ENCODE measurements at regions not wholly inside any gene's neighbourhood (a gene's known extent, or its start where the extent isn't known, plus 50 kb on each side); places are given as distances from the start of the nearest gene placed in this dataset.
"Not testable (repeated sequence)": the region's sequence is repeated elsewhere in the genome, so short reads cannot be mapped to it uniquely, and the experiment has no call there.

GRCh38 chr2:59174536-59175243 lies 933.6 kb upstream of the FANCL start:
- Histone ChIP-seq H3K36me3 (ENCODE audit: control insufficient read depth in 1 of 2, insufficient read depth in 2 of 2, low read length in 1 of 2) (no peaks in the 10 kb centered on the region), H3K9me3 (ENCODE audit: control insufficient read depth, low read length) (no peaks in the 10 kb centered on the region), H3K4me1 (ENCODE audit: control insufficient read depth in 1 of 2, insufficient read depth in 2 of 2, low read length in 2 of 2) (no peaks in the 10 kb centered on the region), H3K27ac (ENCODE audit: low read depth in 1 of 2, low read length in 2 of 2) (no peak overlapping the region), H3K4me3 (ENCODE audit: low read length in 2 of 2) (no peak overlapping the region), H3K27me3 (ENCODE audit: control insufficient read depth in 1 of 2, insufficient read depth in 2 of 2, low read length in 1 of 2) (peaks cover 0 to 4% of the 10 kb centered on the region in 2 donors)
- 90 to 91% methylated on average over 13 of the region's 13 CpGs for WGBS, 2 donors
- intact Hi-C loops (cut with DNase I), result no loop called here
- ATAC-seq (ENCODE audit: low FRiP score) (no peak), DNase-seq (no peak)

GRCh38 chr2:59173325-59173724 lies 932.2 kb upstream of the FANCL start:
- peaks cover 0 to 4% of the 10 kb centered on the region in 2 donors for H3K27me3 ChIP-seq (ENCODE audit: control insufficient read depth in 1 of 2, insufficient read depth in 2 of 2, low read length in 1 of 2)
- 94 to 96% methylated on average over 8 of the region's 8 CpGs for WGBS, 2 donors
- intact Hi-C loops (cut with DNase I), result no loop called here
- no peak overlapping the region for H3K27ac ChIP-seq (ENCODE audit: low read depth in 1 of 2, low read length in 2 of 2)
- H3K9me3 ChIP-seq (ENCODE audit: control insufficient read depth, low read length), result no peaks in the 10 kb centered on the region
- H3K4me3 ChIP-seq (ENCODE audit: low read length in 2 of 2), result no peak overlapping the region
- DNase-seq (no peak), ATAC-seq (ENCODE audit: low FRiP score) (no peak)
- H3K4me1 ChIP-seq (ENCODE audit: control insufficient read depth in 1 of 2, insufficient read depth in 2 of 2, low read length in 2 of 2), result no peaks in the 10 kb centered on the region
- no peaks in the 10 kb centered on the region for H3K36me3 ChIP-seq (ENCODE audit: control insufficient read depth in 1 of 2, insufficient read depth in 2 of 2, low read length in 1 of 2)

DNA sequence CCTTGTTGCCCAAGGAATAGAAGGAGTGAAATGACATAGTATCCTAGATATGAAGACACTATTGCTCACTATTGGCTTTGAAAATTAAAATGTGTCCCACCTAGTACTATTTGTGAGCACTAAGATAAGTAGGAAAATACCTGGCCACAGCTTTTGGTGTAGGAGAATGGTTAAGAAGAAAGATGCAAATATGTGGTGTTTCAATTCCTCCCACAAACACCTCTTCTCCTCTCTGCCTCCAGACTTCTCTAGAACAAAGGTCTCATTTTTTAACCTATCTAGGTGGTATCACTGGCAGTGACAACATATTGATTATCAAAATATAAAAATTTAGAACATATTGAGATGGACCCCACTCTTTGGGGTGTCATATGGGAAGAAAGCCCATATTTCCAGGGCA lies 929.9 kb upstream of the FANCL start:
- Histone ChIP-seq H3K4me3 (ENCODE audit: low read length in 2 of 2) (no peak overlapping the region), H3K36me3 (ENCODE audit: control insufficient read depth in 1 of 2, insufficient read depth in 2 of 2, low read length in 1 of 2) (no peaks in the 10 kb centered on the region), H3K27ac (ENCODE audit: low read depth in 1 of 2, low read length in 2 of 2) (no peak overlapping the region), H3K9me3 (ENCODE audit: control insufficient read depth, low read length) (no peaks in the 10 kb centered on the region), H3K4me1 (ENCODE audit: control insufficient read depth in 1 of 2, insufficient read depth in 2 of 2, low read length in 2 of 2) (no peaks in the 10 kb centered on the region), H3K27me3 (ENCODE audit: control insufficient read depth in 1 of 2, insufficient read depth in 2 of 2, low read length in 1 of 2) (peaks cover 0 to 2% of the 10 kb centered on the region in 2 donors)
- no peak for ATAC-seq (ENCODE audit: low FRiP score)
- no peak for DNase-seq
- intact Hi-C loops (cut with DNase I), result no loop called here

DNA sequence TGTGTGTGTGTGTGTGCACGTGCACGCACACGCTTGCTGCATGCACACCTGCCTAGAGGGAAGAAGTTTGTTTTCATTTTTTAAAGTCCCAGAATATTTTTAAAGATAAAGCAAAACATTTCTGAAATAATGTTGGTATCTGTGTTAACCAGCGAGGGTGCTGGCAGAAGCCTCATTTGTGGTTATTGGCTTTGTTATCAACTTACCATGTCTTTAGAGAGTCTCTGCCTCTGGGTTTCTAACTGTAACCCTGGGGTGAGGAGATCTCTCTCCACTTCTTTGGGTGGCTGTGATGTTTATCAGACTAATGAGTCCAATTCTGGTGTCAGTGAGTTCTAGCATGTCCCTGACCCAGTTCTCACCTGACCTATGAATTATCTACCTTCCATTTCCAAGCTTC lies 927.6 kb upstream of the FANCL start:
- H3K27me3 ChIP-seq (ENCODE audit: control insufficient read depth in 1 of 2, insufficient read depth in 2 of 2, low read length in 1 of 2), result peaks cover 0 to 2% of the 10 kb centered on the region in 2 donors
- H3K9me3 ChIP-seq (ENCODE audit: control insufficient read depth, low read length), result no peaks in the 10 kb centered on the region
- H3K4me1 ChIP-seq (ENCODE audit: control insufficient read depth in 1 of 2, insufficient read depth in 2 of 2, low read length in 2 of 2), result no peaks in the 10 kb centered on the region
- DNase-seq, result no peak
- no peak for ATAC-seq (ENCODE audit: low FRiP score)
- no peak overlapping the region for H3K27ac ChIP-seq (ENCODE audit: low read depth in 1 of 2, low read length in 2 of 2)
- 93 to 97% methylated on average over 4 of the region's 4 CpGs for WGBS, 2 donors
- no peak overlapping the region for H3K4me3 ChIP-seq (ENCODE audit: low read length in 2 of 2)
- intact Hi-C loops (cut with DNase I), result no loop called here
- H3K36me3 ChIP-seq (ENCODE audit: control insufficient read depth in 1 of 2, insufficient read depth in 2 of 2, low read length in 1 of 2), result no peaks in the 10 kb centered on the region

DNA sequence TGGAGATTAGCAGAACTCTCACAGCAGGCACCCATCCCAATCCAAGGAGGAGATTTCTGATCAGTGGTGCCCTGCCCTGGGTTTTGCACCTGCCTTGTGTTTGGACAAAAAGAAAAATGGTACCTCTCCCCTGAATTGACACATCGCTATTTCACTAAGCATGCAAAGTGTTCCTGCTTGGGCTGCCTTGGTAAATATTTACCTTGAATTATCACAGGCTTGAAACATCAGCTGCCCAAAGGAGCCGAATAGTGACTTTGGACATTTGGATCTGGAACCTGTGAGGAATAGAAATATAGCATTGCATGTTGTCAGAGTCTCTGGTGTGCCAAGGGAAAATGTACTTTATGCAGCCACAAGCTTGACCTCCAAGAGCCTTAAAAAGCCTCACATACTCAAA lies 926.4 kb upstream of the FANCL start:
- Histone ChIP-seq H3K36me3 (ENCODE audit: control insufficient read depth in 1 of 2, insufficient read depth in 2 of 2, low read length in 1 of 2) (no peaks in the 10 kb centered on the region), H3K4me3 (ENCODE audit: low read length in 2 of 2) (no peak overlapping the region), H3K4me1 (ENCODE audit: control insufficient read depth in 1 of 2, insufficient read depth in 2 of 2, low read length in 2 of 2) (no peaks in the 10 kb centered on the region), H3K27ac (ENCODE audit: low read depth in 1 of 2, low read length in 2 of 2) (no peak overlapping the region), H3K27me3 (ENCODE audit: control insufficient read depth in 1 of 2, insufficient read depth in 2 of 2, low read length in 1 of 2) (peaks cover 0 to 2% of the 10 kb centered on the region in 2 donors), H3K9me3 (ENCODE audit: control insufficient read depth, low read length) (no peaks in the 10 kb centered on the region)
- intact Hi-C loops (cut with DNase I), result no loop called here
- ATAC-seq (ENCODE audit: low FRiP score) (no peak), DNase-seq (no peak)
- WGBS, 2 donors, result 68 to 70% methylated on average over 2 of the region's 2 CpGs

DNA sequence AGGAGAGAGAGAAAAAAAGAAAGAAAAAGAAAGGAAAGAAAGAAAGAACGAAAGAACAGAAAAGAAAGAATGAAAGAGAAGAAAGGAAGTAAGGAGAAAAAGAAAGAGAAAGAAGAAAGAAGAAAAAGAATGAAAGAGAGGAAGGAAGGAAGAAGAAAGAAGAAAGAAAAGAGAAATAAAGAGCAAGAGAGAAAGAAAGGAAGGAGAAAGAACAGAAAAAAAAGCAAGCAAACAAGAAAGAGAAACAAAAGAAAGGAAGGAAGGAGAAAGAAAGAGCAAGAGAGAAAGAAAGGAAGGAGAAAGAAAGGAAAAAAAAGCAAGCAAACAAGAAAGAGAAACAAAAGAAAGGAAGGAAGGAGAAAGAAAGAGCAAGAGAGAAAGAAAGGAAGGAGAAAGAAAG lies 916.8 kb upstream of the FANCL start:
- DNase-seq; intact Hi-C loops (cut with DNase I); H3K4me3 ChIP-seq (ENCODE audit: low read length in 2 of 2); H3K9me3 ChIP-seq (ENCODE audit: control insufficient read depth, low read length); ATAC-seq (ENCODE audit: low FRiP score); H3K27ac ChIP-seq (ENCODE audit: low read depth in 1 of 2, low read length in 2 of 2); H3K4me1 ChIP-seq (ENCODE audit: control insufficient read depth in 1 of 2, insufficient read depth in 2 of 2, low read length in 2 of 2); H3K27me3 ChIP-seq (ENCODE audit: control insufficient read depth in 1 of 2, insufficient read depth in 2 of 2, low read length in 1 of 2); H3K36me3 ChIP-seq (ENCODE audit: control insufficient read depth in 1 of 2, insufficient read depth in 2 of 2, low read length in 1 of 2): not testable (repeated sequence)
- WGBS, 2 donors, result 69 to 81% methylated on average over 1 of the region's 1 CpG

GRCh38 chr2:59151805-59152204 lies 910.7 kb upstream of the FANCL start:
- intact Hi-C loops (cut with DNase I), result no loop called here
- no peaks in the 10 kb centered on the region for H3K9me3 ChIP-seq (ENCODE audit: control insufficient read depth, low read length)
- WGBS, 2 donors, result 96 to 97% methylated on average over 3 of the region's 3 CpGs
- ATAC-seq (ENCODE audit: low FRiP score) (no peak), DNase-seq (no peak)
- H3K4me3 ChIP-seq (ENCODE audit: low read length in 2 of 2), result no peak overlapping the region
- H3K4me1 ChIP-seq (ENCODE audit: control insufficient read depth in 1 of 2, insufficient read depth in 2 of 2, low read length in 2 of 2), result no peaks in the 10 kb centered on the region
- H3K36me3 ChIP-seq (ENCODE audit: control insufficient read depth in 1 of 2, insufficient read depth in 2 of 2, low read length in 1 of 2), result no peaks in the 10 kb centered on the region
- no peaks in the 10 kb centered on the region for H3K27me3 ChIP-seq (ENCODE audit: control insufficient read depth in 1 of 2, insufficient read depth in 2 of 2, low read length in 1 of 2)
- no peak overlapping the region for H3K27ac ChIP-seq (ENCODE audit: low read depth in 1 of 2, low read length in 2 of 2)

DNA sequence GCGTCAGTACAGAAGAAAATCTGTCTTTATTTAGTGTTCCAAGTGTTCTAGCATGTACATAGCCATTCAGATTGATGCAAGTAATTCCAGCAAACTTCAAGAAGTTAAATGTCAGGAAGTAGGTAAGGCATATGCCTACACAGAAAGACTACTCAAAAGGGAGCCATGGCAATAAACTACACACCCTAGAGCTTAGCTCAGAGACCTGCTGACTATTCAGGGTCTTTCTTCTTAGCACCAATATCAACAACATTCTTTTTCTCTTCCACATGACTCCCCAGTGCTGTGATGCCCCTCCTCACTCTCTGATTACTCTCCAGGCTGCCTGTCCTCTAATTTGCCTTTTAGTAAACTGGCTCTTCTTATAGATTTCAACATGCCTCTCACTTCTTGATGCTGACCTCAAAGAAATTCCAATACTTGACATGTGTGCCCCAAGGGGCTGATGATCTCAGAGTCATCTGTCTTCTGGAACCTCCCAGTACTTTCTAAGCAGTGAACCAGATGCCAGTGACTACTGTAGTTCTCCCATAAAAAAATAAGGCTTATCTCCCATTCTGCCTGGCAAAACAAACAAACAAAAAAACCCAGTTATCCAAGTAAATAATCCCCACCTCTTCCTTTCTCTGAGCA lies 909.2 kb upstream of the FANCL start:
- H3K27ac ChIP-seq (ENCODE audit: low read depth in 1 of 2, low read length in 2 of 2), result no peak overlapping the region
- H3K36me3 ChIP-seq (ENCODE audit: control insufficient read depth in 1 of 2, insufficient read depth in 2 of 2, low read length in 1 of 2), result no peaks in the 10 kb centered on the region
- 87 to 96% methylated on average over 1 of the region's 1 CpG for WGBS, 2 donors
- no peaks in the 10 kb centered on the region for H3K9me3 ChIP-seq (ENCODE audit: control insufficient read depth, low read length)
- no peaks in the 10 kb centered on the region for H3K4me1 ChIP-seq (ENCODE audit: control insufficient read depth in 1 of 2, insufficient read depth in 2 of 2, low read length in 2 of 2)
- ATAC-seq (ENCODE audit: low FRiP score), result no peak
- H3K27me3 ChIP-seq (ENCODE audit: control insufficient read depth in 1 of 2, insufficient read depth in 2 of 2, low read length in 1 of 2), result no peaks in the 10 kb centered on the region
- intact Hi-C loops (cut with DNase I), result no loop called here
- H3K4me3 ChIP-seq (ENCODE audit: low read length in 2 of 2), result no peak overlapping the region
- no peak for DNase-seq

DNA sequence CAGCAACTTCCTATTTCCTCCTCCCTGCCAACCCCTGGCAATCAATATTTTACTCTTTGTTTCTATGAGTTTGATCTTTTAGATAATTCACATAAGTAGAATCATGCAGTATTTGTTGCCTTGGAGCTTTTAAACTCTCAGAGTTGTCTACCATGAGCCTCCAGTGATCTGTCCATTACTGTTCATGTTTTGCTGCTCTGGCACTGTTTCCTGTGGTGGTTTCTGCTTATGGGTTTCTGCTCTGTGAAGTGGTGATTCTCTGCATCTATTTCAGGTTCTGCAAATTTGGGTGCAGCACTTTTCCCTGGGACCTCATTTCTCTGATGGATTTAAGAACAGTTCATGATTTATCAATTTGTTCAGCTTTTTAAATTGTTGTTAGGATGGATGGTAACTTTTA lies 908.1 kb upstream of the FANCL start:
- DNase-seq (no peak), ATAC-seq (ENCODE audit: low FRiP score) (no peak)
- intact Hi-C loops (cut with DNase I), result no loop called here
- no peaks in the 10 kb centered on the region for H3K36me3 ChIP-seq (ENCODE audit: control insufficient read depth in 1 of 2, insufficient read depth in 2 of 2, low read length in 1 of 2)
- peaks cover 0 to 1% of the 10 kb centered on the region in 2 donors for H3K27me3 ChIP-seq (ENCODE audit: control insufficient read depth in 1 of 2, insufficient read depth in 2 of 2, low read length in 1 of 2)
- no peaks in the 10 kb centered on the region for H3K4me1 ChIP-seq (ENCODE audit: control insufficient read depth in 1 of 2, insufficient read depth in 2 of 2, low read length in 2 of 2)
- no peak overlapping the region for H3K27ac ChIP-seq (ENCODE audit: low read depth in 1 of 2, low read length in 2 of 2)
- peaks cover 2% of the 10 kb centered on the region for H3K9me3 ChIP-seq (ENCODE audit: control insufficient read depth, low read length)
- H3K4me3 ChIP-seq (ENCODE audit: low read length in 2 of 2), result no peak overlapping the region
